OCI-LY1 (cell line): ENCODE measurements at regions not wholly inside any gene's neighbourhood (a gene's known extent, or its start where the extent isn't known, plus 50 kb on each side); places are given as distances from the start of the nearest gene placed in this dataset.

ENCODE experiments used
- EZH2 ChIP-seq: fragments of 200-600 bp; sonication (generic), shearing (Covaris generic); IDR thresholded peaks from 2 replicates; pipeline ENCODE4 v1.8.0; 2017; ENCODE audit warnings: borderline replicate concordance, mixed run types, mild to moderate bottlenecking, antibody characterized with exemption, low read length, moderate library complexity, mixed read lengths
- TF ChIP-seq, protein P1 (sequence below): fragments of 200-600 bp; sonication (generic), shearing (Covaris generic); IDR thresholded peaks from 2 replicates; pipeline ENCODE4 v1.5.1; 2017; ENCODE audit warnings: mild to moderate bottlenecking, antibody characterized with exemption, low read length, moderate library complexity, mixed read lengths

DNA sequence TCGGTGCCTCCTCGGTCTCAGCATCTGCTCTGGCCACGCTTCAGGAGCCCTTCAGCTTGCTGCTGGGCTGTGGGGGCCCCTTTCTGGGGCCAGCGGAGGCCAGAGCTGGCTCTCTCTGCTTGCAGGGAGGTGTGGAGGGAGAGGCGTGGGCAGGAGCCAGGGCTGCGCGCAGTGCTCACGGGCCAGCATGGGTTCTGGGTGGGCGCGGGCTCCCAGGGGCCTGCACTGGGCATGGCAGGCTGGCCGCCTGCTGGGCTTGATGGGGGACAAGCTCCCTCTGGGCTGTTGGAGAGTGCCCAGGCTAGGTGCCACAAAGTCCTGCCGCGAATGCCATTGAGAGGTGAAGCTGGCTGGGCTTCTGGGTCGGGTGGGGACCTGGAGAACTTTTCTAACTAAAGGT is 57.3 kb upstream of the AGA start:
- TF ChIP-seq, protein P1, sequence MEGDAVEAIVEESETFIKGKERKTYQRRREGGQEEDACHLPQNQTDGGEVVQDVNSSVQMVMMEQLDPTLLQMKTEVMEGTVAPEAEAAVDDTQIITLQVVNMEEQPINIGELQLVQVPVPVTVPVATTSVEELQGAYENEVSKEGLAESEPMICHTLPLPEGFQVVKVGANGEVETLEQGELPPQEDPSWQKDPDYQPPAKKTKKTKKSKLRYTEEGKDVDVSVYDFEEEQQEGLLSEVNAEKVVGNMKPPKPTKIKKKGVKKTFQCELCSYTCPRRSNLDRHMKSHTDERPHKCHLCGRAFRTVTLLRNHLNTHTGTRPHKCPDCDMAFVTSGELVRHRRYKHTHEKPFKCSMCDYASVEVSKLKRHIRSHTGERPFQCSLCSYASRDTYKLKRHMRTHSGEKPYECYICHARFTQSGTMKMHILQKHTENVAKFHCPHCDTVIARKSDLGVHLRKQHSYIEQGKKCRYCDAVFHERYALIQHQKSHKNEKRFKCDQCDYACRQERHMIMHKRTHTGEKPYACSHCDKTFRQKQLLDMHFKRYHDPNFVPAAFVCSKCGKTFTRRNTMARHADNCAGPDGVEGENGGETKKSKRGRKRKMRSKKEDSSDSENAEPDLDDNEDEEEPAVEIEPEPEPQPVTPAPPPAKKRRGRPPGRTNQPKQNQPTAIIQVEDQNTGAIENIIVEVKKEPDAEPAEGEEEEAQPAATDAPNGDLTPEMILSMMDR, result no peak
- TF ChIP-seq EZH2, result no peak
